ENCODE measurements at regions not wholly inside any gene's neighbourhood (a gene's known extent, or its start where the extent isn't known, plus 50 kb on each side); places are given as distances from the start of the nearest gene placed in this dataset.

- TF ChIP-seq CTCF (conservative IDR thresholded peaks at IDR 0.05; ENCODE audit: low read depth, low read length) (no peak), EZH2phosphoT487 (IDR thresholded peaks at IDR 0.05; ENCODE audit: borderline replicate concordance, low read length) (no peak), EZH2 (IDR thresholded peaks at IDR 0.05; ENCODE audit: low read length, unreplicated experiment) (no peak)
Measured at GRCh38 chr13:57418067-57418677, 213.4 kb upstream of the PCDH17 start.
